Type B pancreatic cell (in vitro differentiated cells): ENCODE measurements at regions not wholly inside any gene's neighbourhood (a gene's known extent, or its start where the extent isn't known, plus 50 kb on each side); places are given as distances from the start of the nearest gene placed in this dataset.

Source experiments
- DNase-seq: peaks from one replicate; pipeline ENCODE4 v3.0.0; 2021; ENCODE audit warnings: mixed read lengths; ENCODE audit not compliant: unreplicated experiment; ENCODE audit errors: extremely low spot score
- H3K27ac Mint-ChIP-seq: 2 replicates; pipeline ENCODE4 v1.8.0; 2021; ENCODE audit warnings: mild to moderate bottlenecking, mixed read lengths
- H3K27me3 Mint-ChIP-seq: 2 replicates; pipeline ENCODE4 v1.8.0; 2021; ENCODE audit warnings: mixed read lengths
- H3K36me3 Mint-ChIP-seq: 2 replicates; pipeline ENCODE4 v1.8.0; 2021; ENCODE audit warnings: mixed read lengths
- H3K4me1 Mint-ChIP-seq: one replicate; pipeline ENCODE4 v1.8.0; 2021; ENCODE audit warnings: mixed read lengths; ENCODE audit not compliant: unreplicated experiment
- H3K4me3 Mint-ChIP-seq: 2 replicates; pipeline ENCODE4 v1.8.0; 2021; ENCODE audit warnings: mild to moderate bottlenecking, mixed read lengths
- H3K9me3 Mint-ChIP-seq: 2 replicates; pipeline ENCODE4 v1.8.0; 2021; ENCODE audit warnings: mixed read lengths
- CTCF ChIP-seq: fragments of 200-600 bp; sonication (generic); conservative IDR thresholded peaks from 2 replicates; pipeline ENCODE4 v1.5.0; 2021; ENCODE audit warnings: antibody characterized with exemption, mild to moderate bottlenecking

- H3K4me3 Mint-ChIP-seq: no peak overlapping the region
- DNase-seq: no peak
- H3K4me1 Mint-ChIP-seq: no peaks in the 10 kb centered on the region
- H3K27me3 Mint-ChIP-seq: peaks cover 8% of the 10 kb centered on the region
- TF ChIP-seq CTCF: no peak
- no peak overlapping the region for H3K27ac Mint-ChIP-seq
- peaks cover 7% of the 10 kb centered on the region for H3K9me3 Mint-ChIP-seq
- H3K36me3 Mint-ChIP-seq: peaks cover 5% of the 10 kb centered on the region
Measured at GRCh38 chr1:115577513-115577912, 64.3 kb upstream of the VANGL1 start.

- no peak overlapping the region for H3K4me3 Mint-ChIP-seq
- DNase-seq: no peak
- H3K27me3 Mint-ChIP-seq: peaks cover 3% of the 10 kb centered on the region
- H3K9me3 Mint-ChIP-seq: peaks cover 7% of the 10 kb centered on the region
- H3K4me1 Mint-ChIP-seq: no peaks in the 10 kb centered on the region
- H3K36me3 Mint-ChIP-seq: peaks cover 5% of the 10 kb centered on the region
- TF ChIP-seq CTCF: no peak
- H3K27ac Mint-ChIP-seq: no peak overlapping the region
Measured at GRCh38 chr1:115575661-115576060, 66.1 kb upstream of the VANGL1 start.

GRCh38 chr1:115572710-115573109, 69.1 kb upstream of the VANGL1 start:
- no peak overlapping the region for H3K4me3 Mint-ChIP-seq
- no peak for DNase-seq
- no peaks in the 10 kb centered on the region for H3K4me1 Mint-ChIP-seq
- peaks cover 8% of the 10 kb centered on the region for H3K36me3 Mint-ChIP-seq
- H3K27ac Mint-ChIP-seq: no peak overlapping the region
- no peak for TF ChIP-seq CTCF
- peaks cover 4% of the 10 kb centered on the region for H3K9me3 Mint-ChIP-seq
- H3K27me3 Mint-ChIP-seq: no peaks in the 10 kb centered on the region

- no peak for DNase-seq
Measured at GRCh38 chr1:115567431-115567830, 74.3 kb upstream of the VANGL1 start.

GRCh38 chr1:115565791-115566190, 76.0 kb upstream of the VANGL1 start:
- H3K4me3 Mint-ChIP-seq: no peak overlapping the region
- H3K36me3 Mint-ChIP-seq: peaks cover 4% of the 10 kb centered on the region
- peaks cover 29% of the 10 kb centered on the region for H3K27me3 Mint-ChIP-seq
- DNase-seq: no peak
- H3K4me1 Mint-ChIP-seq: peaks cover 6% of the 10 kb centered on the region
- peaks cover 7% of the 10 kb centered on the region for H3K9me3 Mint-ChIP-seq
- no peak overlapping the region for H3K27ac Mint-ChIP-seq
- TF ChIP-seq CTCF: no peak

More at GRCh38 chr1:115567431-115567830, 74.3 kb upstream of the VANGL1 start:
- Mint-ChIP-seq H3K9me3 (peaks cover 7% of the 10 kb centered on the region), H3K27ac (no peak overlapping the region), H3K27me3 (peaks cover 26% of the 10 kb centered on the region), H3K4me1 (peaks cover 6% of the 10 kb centered on the region), H3K36me3 (peaks cover 4% of the 10 kb centered on the region), H3K4me3 (no peak overlapping the region)
- TF ChIP-seq CTCF: no peak

GRCh38 chr1:115565353-115565752, 76.4 kb upstream of the VANGL1 start:
- H3K4me1 Mint-ChIP-seq: peaks cover 6% of the 10 kb centered on the region
- TF ChIP-seq CTCF: no peak

More at GRCh38 chr1:115565353-115565752, 76.4 kb upstream of the VANGL1 start:
- Mint-ChIP-seq H3K27ac (no peak overlapping the region), H3K36me3 (peaks cover 4% of the 10 kb centered on the region), H3K27me3 (peaks cover 29% of the 10 kb centered on the region), H3K4me3 (no peak overlapping the region), H3K9me3 (peaks cover 7% of the 10 kb centered on the region)
- DNase-seq: no peak
